NB4 (cell line): ENCODE measurements at regions not wholly inside any gene's neighbourhood (a gene's known extent, or its start where the extent isn't known, plus 50 kb on each side); places are given as distances from the start of the nearest gene placed in this dataset.

Experiments
- CTCF ChIP-seq: IDR thresholded peaks from one replicate; pipeline ENCODE4 v1.5.1; 2012; ENCODE audit warnings: low read depth, low read length
- POLR2A ChIP-seq: IDR thresholded peaks from 2 replicates; pipeline ENCODE4 v1.6.1; 2011; ENCODE audit warnings: mild to moderate bottlenecking; ENCODE audit not compliant: insufficient read length; ENCODE audit errors: extremely low read depth

GRCh38 chr7:118420888-118421287 lies 196.4 kb downstream of the ANKRD7 start:
- TF ChIP-seq POLR2A (no peak), CTCF (no peak)
